Fibroblast of mammary gland (primary cell): ENCODE measurements at regions not wholly inside any gene's neighbourhood (a gene's known extent, or its start where the extent isn't known, plus 50 kb on each side); places are given as distances from the start of the nearest gene placed in this dataset.

Source experiments
- DNase-seq: peaks from one replicate; pipeline ENCODE4 v3.0.0-alpha.2; 2010; ENCODE audit warnings: low read depth
- H3K4me3 ChIP-seq: 2 replicates; pipeline ENCODE4 v1.5.1; 2011; ENCODE audit warnings: low read depth, mild to moderate bottlenecking, low read length, moderate library complexity; ENCODE audit not compliant: control insufficient read depth
- CTCF ChIP-seq: conservative IDR thresholded peaks from 2 replicates; pipeline ENCODE4 v1.5.1; 2011; ENCODE audit warnings: low read depth, low read length, inconsistent platforms; ENCODE audit not compliant: control insufficient read depth, insufficient read depth

DNA sequence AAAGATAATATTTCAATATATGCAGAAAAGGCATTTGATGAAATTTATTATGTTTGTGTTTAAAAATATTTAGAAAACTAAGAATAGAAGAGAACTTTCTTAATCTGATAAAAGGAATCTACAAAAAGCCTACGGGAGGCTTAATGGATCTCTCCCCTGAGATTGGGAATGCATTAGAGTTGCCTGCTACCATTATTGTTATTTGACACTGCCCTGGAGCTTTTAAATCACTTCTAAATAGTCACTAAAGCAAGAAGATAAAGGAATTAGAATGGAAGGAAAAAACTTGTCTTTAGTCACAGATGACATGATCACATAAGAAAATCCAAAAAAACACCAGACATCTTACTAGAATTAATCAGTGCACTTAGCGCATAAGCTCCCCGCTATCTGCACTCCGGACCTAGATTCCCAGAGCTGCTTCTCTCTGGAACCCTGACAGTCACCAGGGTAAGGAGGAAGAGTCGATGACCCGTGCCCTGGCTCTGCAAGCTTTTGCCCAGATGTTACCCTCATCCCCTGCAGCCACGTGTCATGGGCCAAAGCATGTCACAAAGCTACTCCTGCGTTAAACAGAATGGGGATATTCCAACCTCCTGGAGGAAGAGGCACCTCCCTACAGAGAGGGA, 97.1 kb downstream of the MINAR1 start:
- no peak overlapping the region for H3K4me3 ChIP-seq
- TF ChIP-seq CTCF: no peak
- DNase-seq: no peak

DNA sequence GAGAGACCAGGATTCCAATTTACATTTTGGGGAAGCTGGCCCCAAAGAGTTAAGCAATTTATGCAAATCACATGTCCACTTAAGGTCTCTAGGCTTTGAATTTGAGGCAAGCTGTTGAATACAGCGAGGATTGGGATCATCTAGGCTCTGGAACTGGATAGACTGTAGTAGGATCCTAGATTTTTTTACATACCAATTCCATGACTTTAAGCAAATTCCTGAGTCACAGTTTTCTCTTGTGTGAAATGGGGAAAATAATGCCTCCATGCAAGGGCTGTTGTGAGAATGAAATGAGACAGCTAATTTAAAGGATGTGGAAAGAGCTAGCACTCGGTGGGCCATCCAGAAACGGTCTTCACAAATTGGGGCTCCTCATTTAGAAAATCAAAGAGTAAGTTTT, 103.4 kb downstream of the MINAR1 start:
- no peak overlapping the region for H3K4me3 ChIP-seq
- no peak for DNase-seq
- no peak for TF ChIP-seq CTCF

- TF ChIP-seq CTCF: no peak
- H3K4me3 ChIP-seq: no peak overlapping the region
- no peak for DNase-seq
Observed at GRCh38 chr15:79538527-79538926, 106.4 kb downstream of the MINAR1 start.

- peak; percentile 26 for DNase-seq
- H3K4me3 ChIP-seq: no peak overlapping the region
- TF ChIP-seq CTCF: no peak
Observed at GRCh38 chr15:79539401-79539800, 107.3 kb downstream of the MINAR1 start.

GRCh38 chr15:79540551-79540950, 108.4 kb downstream of the MINAR1 start:
- DNase-seq: no peak
- TF ChIP-seq CTCF: peak; percentile 14
- no peak overlapping the region for H3K4me3 ChIP-seq

DNA sequence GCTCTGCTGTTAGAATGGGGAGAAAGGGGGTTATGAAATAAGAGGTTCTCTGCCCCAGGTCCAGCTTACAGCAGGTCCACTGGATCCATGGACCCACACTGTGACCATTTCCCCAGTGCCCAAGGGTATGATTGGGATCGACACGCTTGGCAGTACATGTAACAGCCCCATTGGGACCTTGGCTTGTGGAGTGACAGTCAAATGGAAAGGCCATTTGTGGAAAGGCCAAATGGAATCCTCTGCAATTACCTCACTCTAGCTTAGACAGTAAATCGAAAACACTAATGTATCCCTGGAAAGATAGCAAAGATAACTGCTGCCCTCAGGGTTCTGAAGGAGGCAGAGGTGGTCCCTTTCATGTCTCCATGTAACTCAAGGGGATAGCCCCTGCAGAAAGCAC, 109.1 kb downstream of the MINAR1 start:
- TF ChIP-seq CTCF: no peak
- no peak for DNase-seq

DNA sequence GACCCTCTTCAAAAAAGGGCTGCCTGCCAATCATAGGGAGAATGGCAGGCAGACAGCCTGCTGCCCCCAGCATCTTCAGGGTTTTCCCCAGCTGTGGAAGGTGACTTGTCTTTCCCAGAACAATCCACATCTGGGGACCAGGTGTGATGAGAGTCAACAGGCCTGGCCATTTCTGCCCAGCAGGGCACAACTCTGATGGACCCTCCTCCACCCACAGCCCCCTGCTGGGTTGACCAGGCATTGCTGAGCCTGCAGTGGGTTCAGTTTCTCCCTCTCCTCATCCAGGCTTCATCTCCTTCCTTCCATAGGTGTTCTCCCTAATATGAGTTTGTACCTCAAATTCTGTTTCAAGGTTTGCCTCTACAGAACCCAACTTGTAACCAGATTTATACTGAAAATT, 111.0 kb downstream of the MINAR1 start:
- no peak overlapping the region for H3K4me3 ChIP-seq
- TF ChIP-seq CTCF: no peak
- no peak for DNase-seq

More for the DNA sequence above, 109.1 kb downstream of the MINAR1 start:
- no peak overlapping the region for H3K4me3 ChIP-seq
